Ureter (tissue), 1 donor: ENCODE measurements at regions not wholly inside any gene's neighbourhood (a gene's known extent, or its start where the extent isn't known, plus 50 kb on each side); places are given as distances from the start of the nearest gene placed in this dataset.

Experiments
- DNase-seq: peaks from one replicate; pipeline ENCODE4 v3.0.0-alpha.2; 2020; ENCODE audit warnings: low spot score
- donor health status: DM: yes; HTN: yes; CAD: no.

DNA sequence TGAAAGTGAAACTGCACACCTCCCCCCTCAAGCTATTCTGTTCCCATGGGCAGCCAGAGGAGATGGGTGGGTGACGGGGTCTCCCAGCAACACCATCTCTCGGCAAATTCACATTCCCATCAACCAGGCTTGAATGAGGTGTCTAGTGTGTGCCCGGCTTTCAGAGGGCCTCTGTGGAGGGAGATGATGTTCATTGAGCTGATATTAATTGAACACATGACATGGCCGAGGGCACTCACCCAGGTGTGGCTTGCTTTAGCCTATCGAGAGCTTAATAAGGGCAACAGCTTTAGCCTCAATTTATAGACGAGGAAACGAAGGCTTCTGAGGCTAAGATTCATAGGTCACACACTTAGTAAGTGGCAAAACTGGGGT, 288.0 kb downstream of the UACA start:
- DNase-seq = no peak

DNA sequence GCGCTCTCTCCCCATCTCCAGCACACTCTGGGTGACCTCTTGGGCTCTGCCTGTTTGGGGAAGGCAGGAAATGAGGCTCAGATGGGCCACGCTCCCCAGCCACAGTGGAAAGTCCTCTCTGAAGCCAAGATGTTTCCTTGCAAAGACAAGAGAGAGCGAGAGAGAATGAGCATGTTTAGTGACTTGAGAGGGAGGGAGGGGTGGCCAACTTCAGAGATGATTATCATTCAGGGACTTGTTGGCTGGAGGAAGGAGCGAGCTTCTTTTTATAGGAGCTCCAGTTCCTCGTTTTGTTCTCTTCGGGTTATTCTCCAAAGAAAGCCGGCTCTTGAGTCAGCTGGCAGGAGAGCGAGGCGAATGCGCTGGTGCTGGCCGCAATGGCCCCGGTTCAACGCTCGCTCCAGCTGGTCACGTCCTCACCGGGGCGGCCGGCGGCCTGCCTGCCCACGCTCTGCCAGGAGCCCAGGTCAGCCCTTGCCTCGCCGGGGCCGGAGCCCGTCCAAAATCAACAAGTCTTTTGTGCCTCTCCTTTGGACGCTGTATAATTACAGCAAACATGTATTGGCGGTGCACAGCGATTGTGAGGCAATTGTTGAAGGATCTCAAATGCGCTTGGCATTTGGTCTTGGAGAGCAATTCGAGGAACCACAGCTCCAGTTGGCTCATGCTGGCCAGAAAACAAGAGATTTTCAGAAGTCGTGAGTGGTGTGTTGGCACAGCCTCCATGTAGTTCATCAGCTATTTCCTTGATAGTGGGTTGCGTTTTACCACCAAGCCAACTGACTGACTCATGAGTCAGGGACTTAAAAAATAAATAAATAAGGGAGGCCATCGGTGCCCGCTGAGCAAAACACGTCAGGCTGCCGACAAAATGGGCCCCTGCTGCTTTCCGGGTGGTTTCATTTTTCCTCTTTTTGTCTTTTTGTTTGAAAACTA, 288.6 kb downstream of the UACA start:
- DNase-seq = peak; percentile 81

DNA sequence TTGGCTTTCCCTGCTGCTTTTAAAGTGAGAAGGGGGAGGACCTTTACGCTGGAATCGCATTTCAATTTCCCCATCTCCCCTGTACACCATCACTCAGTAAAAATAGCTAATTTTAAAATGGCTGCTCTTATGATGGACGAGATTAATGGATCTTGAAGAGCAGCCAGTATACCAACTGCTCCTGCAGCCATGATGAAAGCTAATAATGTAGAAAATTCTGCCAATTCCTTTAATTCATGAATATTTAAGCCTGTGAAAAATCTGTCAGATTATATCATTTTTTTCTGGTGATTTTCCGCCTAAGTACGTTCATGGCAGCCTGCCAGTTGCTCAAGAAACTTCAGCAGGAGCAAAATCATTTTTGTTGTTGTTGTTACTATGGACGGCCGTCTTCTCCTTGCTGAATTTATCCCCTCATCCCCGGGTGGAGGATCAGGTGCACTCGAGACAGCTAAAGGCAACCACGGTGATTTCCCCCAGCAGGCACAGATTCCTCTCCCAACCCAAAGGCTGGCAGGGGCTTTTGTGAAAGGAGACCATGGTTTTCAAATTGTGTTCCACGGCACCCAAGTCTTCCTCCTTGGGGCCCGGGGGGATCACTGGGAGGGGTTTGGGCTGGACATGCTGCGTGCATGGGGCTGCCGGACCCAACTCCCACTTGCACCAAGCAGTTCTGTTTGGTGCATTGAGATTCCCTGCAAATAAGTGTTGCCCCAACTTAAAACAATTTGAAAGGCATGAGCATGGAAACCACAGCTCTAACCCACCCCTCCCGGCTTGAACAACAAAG, 289.6 kb downstream of the UACA start:
- DNase-seq = no peak

DNA sequence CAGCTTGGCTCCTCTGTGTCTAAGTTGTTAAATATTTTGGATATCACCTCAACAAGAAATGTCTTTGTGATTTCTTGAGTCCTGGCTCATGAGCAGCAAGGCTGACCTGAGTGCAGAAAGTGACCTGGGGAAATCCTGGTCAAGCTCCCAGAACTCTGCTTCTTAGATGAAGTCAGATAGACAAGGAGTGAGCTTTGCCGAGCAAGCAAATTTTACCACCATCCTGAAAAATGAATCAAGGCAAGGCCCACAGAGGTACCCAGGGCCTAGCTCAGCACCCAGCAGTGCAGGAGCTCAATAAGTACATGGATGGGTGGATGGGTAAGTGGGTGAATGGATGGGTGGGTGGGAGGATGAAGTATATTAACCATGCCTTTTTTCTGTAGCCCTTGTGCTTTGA, 291.8 kb downstream of the UACA start:
- DNase-seq = no peak

DNA sequence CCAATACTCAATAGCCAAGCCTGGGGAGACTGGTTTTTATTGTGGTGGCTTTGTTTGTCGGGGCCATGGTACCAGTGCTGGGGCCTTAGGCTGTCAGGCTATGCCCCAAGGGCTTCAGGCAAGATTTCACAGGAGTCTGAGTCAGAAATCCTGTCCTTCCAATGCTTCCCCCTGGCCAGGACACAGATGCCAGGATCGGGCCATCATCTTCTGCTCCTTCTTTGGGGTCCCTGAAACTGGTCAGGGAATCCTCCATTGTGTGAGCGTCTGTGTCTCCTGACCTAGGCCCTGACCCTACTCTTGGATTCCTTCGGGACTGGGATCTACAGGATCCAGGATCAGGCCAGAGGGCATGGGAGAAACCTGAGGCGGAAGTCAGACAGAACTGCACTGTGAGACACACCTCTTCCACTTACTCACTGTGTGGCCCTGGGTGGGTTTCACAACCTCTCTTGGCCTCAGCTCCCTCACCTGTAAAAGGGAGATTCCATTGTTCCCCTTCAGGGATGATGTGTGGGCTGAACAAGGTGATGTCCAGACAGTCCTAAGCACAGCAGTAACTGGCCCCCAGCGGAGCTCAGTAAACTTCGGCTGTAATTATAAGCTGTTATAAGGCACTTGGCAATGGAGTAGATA, 292.7 kb downstream of the UACA start:
- DNase-seq = no peak

DNA sequence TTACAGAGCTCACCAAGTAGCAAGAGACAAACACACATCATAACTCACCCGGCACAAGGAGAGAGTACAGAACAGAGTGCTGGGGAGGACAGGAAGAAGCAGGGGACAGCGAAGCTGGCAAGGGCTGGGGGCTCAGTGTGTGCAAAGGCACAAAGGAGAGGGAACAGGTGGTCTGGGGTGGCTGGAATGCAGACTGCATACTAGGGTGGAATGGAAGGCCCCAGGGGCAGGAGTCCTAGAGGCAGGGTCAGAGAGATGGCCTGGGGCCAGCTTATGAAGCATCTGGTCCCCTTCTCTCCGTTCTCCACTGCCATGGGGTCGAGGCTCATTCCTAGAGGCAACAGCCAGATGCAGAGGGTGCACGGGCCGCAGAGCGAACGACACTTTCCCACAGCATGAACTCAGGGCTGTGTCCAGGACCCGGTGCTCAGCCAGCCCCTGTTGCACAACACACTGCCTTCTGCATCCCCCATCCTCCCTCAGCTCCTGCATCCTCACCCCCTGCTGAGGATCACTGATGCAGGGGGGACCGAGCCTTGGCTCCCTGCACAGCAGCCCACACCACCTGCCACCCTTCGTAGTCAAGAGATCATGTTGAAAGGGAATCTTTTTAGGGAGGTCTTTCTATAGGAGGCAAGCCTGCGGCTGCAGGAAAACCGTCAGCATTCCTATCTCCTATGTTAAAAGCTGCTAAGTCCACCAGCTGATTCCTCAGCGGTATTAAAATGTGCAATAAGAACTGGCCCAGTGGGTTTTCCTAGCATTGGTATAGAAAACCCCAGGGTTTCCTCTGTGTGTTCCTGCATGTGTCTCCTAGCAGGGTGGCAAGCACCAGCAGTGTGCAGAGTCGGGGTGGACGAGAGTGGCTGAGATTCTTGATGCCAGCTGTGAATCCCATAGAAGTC, 293.5 kb downstream of the UACA start:
- DNase-seq = no peak

DNA sequence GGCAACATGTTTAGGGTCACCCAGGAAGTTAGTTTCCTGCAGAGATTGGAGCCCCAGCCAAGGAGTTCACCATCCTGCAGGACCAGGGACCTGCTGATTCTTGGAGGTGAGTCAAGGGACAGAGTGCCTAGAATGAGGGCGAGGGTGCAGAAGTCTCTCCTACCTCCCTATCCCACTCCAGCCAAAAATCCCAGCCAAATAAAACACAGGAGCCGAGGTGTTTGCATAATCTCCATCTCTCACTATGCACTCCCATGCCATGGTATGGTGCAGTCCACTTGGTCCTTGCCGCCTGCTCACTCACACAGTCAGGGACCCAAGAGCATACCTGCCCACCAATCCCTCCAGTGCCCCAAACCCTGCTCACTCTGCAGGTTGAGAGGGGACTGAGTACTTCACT, 294.2 kb downstream of the UACA start:
- no peak for DNase-seq

DNA sequence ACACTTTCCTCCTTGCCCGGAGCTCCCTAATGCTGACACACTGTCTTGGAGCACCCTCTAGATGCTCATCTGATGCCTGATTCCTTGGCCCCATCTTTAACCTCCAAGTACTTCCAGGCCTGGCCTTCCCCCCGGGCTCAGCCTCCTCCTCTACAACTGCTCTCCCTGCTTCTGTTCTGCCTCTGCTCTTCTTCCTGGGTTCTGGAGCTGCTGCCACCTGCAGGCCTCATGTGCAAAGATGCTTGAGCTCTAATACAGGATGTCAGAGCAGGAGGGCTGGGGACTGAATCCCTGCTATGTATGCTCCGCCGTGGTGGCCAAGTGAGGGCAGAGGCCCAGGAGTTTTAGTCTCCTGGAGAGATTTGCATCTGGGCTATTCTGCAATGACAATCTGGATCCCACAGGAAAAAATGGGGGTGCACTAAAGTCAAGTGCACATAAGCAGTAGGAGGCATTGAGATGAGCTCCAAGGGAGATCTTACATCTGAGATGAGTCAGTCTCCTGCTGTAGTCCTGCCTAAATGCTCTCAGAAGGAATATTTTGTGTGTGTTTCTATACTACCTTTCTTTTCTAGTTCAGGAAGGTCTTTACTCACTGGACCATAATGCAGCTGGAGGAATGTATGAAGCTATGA, 296.3 kb downstream of the UACA start:
- DNase-seq = peak; percentile 57

DNA sequence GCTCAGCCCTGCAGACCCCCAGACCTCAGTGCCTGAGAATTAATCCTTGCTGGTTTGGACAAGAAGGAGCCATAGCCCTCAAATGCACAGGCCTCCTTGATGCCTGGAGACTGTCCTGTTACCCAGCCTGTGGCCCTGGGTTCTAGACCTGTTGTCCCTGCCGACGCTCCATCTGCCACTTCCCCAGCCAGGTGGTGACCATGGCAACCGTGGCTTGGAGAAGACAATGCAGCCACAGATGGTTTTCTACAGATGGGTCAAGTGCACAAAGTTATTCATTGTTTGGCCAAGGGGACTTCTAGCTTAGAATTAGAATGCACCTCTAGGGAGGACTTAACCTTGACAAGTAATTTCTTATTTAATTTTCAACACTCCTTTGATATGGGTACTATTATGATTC, 297.1 kb downstream of the UACA start:
- no peak for DNase-seq

DNA sequence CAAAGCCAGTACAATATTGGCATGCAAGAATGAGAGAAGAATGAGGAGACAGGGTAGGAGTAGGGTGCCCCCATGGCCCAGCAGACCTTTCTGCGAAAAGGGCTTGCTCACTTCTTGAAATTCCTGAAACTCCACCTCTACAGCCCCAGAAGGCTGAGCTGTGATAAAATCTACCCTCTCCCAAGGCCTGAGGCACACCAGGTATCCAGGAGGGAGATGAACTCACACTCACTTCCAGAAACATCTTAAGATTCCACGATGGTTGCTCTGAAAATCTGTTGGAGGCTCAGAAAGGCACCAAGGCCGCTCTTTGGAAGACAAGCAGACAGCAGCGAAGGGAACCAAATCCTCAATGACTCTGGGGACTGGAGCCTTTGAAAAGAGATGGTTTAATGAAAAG, 297.5 kb downstream of the UACA start:
- DNase-seq = no peak

DNA sequence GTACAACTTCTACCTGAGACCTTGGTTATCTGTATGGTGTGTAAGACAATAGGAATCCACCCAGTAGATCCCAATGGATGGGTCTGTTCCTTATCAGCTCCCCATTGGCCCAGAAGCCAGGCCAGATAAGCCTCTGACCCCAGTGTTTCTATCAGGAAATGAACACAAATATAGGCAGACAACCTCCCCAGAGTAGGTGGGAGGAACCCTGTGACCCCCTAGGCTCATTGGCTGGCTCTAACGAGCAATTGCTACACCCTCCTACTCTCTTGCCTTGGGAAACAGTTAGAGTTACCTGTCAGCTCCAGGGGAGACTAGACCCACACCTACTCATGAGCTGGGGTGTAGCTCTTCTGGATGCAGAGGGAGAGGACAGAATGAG, 299.9 kb downstream of the UACA start:
- no peak for DNase-seq

DNA sequence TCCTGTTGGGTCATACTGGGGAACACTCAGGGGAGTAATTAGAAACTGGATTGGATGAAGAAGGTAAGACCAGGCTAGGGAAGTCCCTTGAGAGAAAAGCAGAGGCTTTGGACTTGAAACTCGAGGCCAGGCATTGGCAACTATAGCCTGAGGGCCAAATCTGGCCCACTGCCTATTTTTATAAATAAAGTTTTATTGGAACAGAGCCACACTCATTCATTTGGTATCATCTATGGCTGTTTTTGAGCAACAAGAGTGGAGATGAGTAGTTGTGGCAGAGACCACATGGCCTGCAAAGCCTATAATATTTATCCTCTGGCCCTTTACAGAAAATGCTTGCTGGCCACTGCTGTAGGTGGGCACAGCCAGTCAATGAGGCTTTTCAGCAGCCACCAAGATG, 301.4 kb downstream of the UACA start:
- DNase-seq = no peak

DNA sequence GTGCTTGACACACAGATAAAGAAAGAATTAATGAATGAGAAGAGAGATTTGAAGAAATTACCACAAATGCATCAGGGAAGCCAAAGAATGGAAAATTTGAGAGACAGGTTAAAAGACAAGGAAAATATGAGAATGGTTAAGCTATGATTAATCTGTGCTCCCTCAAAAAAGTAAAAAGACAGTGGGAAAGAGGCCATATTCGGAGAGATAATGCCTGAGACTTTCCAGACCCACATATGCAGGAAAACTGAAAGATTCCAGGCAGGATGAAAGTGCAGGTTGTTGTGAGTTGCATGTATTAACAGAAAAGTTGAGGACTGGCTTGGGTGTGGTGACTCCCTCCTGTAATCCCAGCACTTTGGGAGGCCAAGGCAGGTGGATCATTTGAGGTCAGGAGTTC, 302.3 kb downstream of the UACA start:
- DNase-seq = no peak

DNA sequence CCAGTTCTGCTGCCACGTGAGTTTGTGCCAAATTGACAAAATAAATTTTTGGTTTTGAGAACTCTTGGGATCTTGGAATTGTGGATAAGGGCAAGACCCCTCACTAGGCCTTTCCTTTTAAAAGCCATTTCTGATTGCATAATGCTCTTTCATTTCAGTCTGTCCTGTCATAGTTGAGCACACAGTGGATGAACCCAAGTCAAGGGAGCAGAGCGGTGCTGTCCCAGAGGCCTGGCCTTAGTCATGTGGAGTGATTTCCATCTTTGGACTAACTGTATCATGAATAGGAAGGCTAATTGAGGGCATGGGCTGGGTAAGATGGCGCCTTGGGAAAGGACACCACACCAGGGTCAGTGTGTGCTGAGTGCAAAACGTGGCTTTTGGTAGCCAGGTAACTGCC, 304.0 kb downstream of the UACA start:
- DNase-seq = no peak

DNA sequence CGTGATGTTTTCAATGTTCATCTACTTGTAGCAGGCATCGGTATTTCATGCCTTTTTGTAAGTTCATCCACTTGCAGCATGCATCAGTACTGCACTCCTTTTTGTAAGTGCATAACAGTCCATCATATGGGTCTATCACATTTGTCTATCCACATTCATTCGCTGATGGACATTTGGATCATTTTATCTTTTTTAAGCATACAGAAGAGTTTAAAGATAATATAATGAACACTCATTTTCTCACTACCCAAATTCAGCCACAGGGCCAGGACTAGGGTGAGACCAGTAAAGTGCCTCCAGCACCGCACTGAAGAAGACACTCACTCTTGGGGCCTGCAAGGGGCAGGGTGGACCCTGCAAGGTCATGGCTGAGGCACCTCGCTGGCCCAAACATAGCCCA, 309.6 kb downstream of the UACA start:
- no peak for DNase-seq

DNA sequence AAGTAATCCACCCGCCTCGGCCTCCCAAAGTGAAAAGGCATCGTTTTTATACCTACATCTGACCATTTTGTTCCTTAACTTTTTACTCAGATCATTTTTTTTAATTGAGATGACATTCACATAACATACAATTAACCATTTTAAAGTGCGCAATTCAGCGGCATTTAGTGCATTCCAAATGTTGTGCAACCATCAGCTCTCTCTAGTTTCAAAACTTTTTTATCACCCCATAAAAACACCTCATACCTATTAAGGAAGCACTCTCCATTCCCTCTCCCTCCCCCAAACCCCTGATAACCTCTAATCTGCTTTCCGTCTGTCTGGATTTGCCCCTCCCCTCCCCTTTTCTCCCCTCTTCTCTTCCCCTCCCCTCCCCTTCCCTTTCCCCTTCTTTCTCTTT, 310.1 kb downstream of the UACA start:
- DNase-seq = no peak

DNA sequence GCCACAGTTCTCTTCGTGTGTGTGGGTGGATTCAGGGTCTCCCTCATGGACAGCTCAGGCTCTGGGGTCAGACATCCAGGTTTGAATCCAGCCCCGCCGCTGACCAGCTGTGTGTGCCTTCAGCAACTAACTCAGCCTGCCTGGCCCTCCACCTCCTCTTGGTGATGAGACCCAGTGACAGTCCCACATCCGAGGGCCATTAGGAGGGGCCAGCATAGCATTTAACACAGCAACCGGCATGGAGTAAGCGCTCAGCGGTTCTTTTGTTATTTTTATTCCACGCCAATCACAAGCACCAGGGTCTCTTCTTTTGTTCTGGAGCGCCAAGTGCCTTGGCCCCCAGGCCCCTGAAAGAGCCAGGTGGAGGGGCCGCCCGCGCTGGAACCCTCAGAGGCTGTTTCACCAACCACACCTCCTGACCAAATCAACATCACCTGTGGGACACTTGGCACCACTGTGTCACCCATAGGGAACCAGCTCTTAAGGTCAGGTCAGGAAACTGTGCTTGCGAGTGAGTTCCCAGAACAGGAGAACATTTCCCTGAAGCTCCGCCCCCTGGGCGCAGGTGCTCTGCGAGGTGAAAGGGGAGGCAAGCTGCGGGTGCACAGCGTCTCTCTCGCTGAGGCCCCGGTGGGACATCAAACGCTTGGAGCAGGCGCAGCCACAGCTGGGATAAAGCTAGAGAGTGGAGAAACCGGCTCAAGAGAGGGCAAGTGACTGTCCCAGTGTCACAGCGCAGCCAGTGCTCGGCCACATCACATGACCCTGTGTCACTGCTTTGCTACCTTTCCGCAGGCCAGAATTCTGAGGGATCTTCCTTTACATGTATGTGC, 311.3 kb downstream of the UACA start:
- DNase-seq = no peak

DNA sequence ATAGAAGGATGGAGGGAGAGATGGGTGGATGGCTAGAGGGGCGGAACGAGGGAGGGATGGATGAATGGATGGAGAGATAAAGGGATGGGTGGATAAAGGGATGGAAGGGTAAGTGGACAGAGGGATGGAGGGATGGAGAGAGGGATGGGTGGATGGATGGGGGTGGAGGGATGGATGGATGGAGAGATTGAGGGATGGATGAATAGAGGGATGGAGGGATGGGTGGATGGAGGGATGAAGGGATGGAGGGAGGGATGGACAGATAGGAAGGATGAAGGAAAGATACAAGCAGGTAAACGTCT, 313.3 kb downstream of the UACA start:
- DNase-seq = no peak

DNA sequence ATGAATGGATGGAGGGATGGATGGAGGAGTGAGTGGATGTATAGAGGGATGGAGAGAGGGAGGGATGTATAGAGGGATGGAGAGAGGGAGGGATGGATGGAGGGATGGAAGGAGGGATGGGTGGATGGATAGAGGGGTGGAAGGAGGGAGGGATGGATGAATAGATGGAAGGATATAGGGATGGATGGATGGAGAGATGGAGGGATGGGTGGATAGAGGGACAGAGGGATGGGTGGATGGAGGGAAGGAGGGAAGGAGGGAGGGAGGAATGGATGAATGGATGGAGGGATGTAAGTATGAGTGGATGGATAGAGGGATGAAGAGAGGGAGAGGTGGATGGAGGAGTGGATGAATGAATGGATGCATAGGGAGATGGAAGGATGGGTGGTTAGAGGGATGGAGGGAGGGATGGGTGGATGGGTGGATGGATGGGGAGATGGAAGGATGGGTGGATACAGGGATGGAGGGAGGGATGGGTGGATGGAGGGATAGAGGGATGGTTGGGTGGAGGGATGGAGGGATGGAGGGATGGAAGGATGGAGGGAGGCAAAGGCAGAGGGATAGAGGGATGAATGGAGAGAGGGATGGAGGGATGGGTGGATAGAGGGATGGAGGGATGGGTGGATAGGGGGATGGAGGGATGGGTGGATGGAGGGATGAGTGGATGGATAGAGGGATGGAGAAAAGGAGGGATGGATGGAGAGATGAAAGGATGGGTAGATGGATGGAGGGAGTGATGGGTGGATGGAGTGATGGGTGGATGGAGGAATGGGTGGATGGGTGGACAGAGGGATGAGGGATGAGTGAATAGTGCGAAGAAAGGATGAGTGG, 313.8 kb downstream of the UACA start:
- no peak for DNase-seq
